ENCODE measurements at regions not wholly inside any gene's neighbourhood (a gene's known extent, or its start where the extent isn't known, plus 50 kb on each side); places are given as distances from the start of the nearest gene placed in this dataset.

GRCh38 chr2:2855297-2855696 is 522.3 kb downstream of the EIPR1 start (continued):
- TF ChIP-seq GABPB2 (CRISPR knock-in tag; conservative IDR thresholded peaks at IDR 0.05) (no peak), PRPF4 (IDR thresholded peaks at IDR 0.05; ENCODE audit: insufficient read depth, low read depth, low read length, poor library complexity, severe bottlenecking) (no peak), ARID3A (IDR thresholded peaks at IDR 0.05; ENCODE audit: borderline replicate concordance, low read depth, low read length) (no peak)

- no peak for TF ChIP-seq SOX6 (IDR thresholded peaks at IDR 0.05)
- TF ChIP-seq TRIM28 (IDR thresholded peaks at IDR 0.05), result no peak
- no peak for TF ChIP-seq CEBPB (tag; IDR thresholded peaks at IDR 0.05)
- TF ChIP-seq NONO (IDR thresholded peaks at IDR 0.05; ENCODE audit: low read depth in 2 of 2, low read length in 1 of 2), result no peak
- TF ChIP-seq HMBOX1 (IDR thresholded peaks at IDR 0.05), result no peak
- no peak for TF ChIP-seq ZNF778 (CRISPR knock-in tag; IDR thresholded peaks at IDR 0.05)
- no peak for TF ChIP-seq ZNF77 (CRISPR knock-in tag; IDR thresholded peaks at IDR 0.05)
- TF ChIP-seq MAX (CRISPR knock-in tag; IDR thresholded peaks at IDR 0.05), result no peak
- ChIA-PET POLR2A (interaction anchor here (0.6 to 0.8 kb wide), 2 partner anchors 14 to 612 kb away, joined by 3 read pairs; no protein-coding TSS in a partner anchor), CTCF (ENCODE audit: low intra/inter-chr PET ratio) (no interaction called here)
- Histone ChIP-seq H3K27ac (ENCODE audit: extremely low read depth, low read depth, low read length) (no peak overlapping the region), H3K9me3 (replicated peaks; ENCODE audit: control insufficient read depth, insufficient read depth, low read depth, low read length) (no peaks in the 10 kb centered on the region), H3K36me3 (ENCODE audit: control insufficient read depth, insufficient read depth, low read length) (no peaks in the 10 kb centered on the region), H3K4me2 (ENCODE audit: insufficient read depth, low read length) (no peak overlapping the region), H3K27me3 (ENCODE audit: control insufficient read depth in 2 of 2, insufficient read depth in 2 of 2, low read length in 2 of 2) (peaks cover 0 to 12% of the 10 kb centered on the region in 2 experiments; a peak in 2 of 5 replicates), H3K4me1 (replicated peaks in 1 of 2; ENCODE audit: control insufficient read depth in 2 of 2, insufficient read depth in 2 of 2, low read length in 2 of 2) (no peaks in the 10 kb centered on the region), H3K79me2 (ENCODE audit: control insufficient read depth, insufficient read depth, low read length) (no peaks in the 10 kb centered on the region), H3K9me1 (ENCODE audit: control insufficient read depth, insufficient read depth, low read length) (no peaks in the 10 kb centered on the region), H3K4me3 (no peak overlapping the region), H3K9ac (ENCODE audit: insufficient read depth in 1 of 2, low read depth in 2 of 2, low read length in 2 of 2) (no peak overlapping the region), H4K20me1 (replicated peaks; ENCODE audit: control insufficient read depth, insufficient read depth, low read length) (no peaks in the 10 kb centered on the region), H2AFZ (ENCODE audit: low read depth, low read length) (no peak overlapping the region)
- FAIRE-seq (no peak), DNase-seq (ENCODE audit: extremely low read depth in 1 of 4, low spot score in 3 of 4) (no peak), ATAC-seq (no peak)
- BruUV-seq (replicated peaks), result no TSS peak
- 0% methylated on average over 2 of the region's 2 CpGs for WGBS (ENCODE audit: insufficient coverage, low coverage, missing lambda C conversion rate)
- in situ Hi-C loops (cut with MboI), result no loop called here
- intact Hi-C loops (cut with micrococcal nuclease), result no loop called here
These were observed 522.3 kb upstream of the MYT1L start for GRCh38 chr2:2853346-2853745.

All from K562 (cell line).